ENCODE measurements at regions not wholly inside any gene's neighbourhood (a gene's known extent, or its start where the extent isn't known, plus 50 kb on each side); places are given as distances from the start of the nearest gene placed in this dataset.
"Not testable (repeated sequence)": the region's sequence is repeated elsewhere in the genome, so short reads cannot be mapped to it uniquely, and the experiment has no call there.

DNA sequence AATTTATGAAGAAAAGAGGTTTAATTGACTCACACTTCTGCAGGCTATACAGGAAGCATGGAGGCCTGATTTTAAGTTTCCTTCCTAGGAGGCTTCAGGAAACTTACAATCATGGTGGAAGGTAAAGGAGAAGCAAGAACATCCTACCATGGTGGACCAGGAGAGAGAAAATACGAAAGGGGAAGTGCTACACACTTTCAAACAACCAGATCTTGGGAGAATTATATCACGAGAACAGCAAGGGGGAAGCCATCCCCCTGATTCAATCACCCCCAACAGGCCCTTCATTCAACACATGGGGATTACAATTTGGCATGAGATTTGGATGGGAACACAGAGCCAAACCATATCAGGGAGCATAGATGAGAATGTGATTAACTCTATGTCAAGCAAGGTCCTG lies 121.0 kb downstream of the MTHFS start:
- DNase-seq: no peak

DNA sequence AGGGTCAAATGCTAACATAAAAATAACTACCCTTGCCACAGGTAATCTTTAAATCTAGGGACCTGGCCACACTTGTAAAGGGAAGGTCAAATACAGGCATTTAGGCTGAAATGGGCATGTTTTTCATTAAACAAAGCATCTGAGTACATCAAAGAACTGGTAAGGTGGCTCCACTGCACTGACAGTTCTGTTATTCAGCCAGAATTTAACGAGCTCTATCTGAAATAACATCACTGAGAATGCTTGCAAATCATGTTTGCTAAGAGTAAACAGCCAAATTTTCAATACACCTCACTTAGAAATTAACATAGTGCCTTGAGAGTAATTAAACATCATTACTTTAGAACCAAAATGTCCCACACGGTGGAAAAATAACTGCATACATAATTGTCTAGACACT lies 118.9 kb downstream of the MTHFS start:
- DNase-seq: no peak

DNA sequence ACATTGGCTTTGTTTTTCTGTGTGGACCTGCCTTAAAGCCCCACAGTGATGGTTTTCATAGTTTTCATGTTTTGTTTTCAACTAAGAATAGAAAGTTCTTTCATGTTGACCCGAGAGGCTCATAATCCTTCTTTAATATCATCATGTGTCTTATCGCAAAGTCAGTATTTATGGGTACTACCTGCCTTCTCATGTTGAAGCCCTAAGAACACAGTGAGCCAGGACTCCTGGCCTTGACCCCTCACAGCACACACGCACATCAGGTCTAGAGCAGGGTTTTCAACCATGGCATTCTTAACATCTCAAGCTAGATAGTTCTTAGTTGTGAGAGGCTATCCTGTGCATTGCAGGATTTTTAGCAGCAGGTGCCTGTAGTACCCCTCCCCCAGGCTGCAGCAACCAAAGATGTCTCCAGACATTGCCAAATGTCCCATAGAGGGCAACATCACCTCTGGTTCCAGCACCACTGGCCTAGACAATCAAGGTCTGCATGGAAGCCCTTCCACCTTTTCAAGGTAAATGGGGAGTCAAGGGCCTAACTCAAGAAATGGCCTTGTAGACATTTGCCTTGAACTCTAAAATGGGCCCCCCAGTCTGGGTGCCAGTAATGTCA lies 118.3 kb downstream of the MTHFS start:
- DNase-seq: no peak

DNA sequence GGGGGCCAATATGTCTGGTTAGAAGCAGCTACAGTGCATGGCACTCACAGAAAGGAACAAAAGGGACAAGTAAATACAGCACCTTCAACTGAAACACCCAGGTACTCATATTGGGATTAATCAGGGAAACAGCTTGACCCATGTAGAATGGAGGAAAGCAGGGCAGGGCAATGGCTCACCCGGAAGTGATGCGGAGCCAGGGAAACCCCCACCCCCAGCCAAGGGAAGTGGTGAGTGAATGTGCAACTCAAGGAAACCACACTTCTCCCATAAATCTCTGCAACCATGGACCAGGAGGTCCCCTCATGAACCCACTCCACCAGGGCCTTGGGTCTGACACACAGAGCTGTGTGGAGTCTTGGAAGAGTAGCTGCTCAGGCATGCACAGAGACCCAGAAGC lies 117.1 kb downstream of the MTHFS start:
- peak in 1 of 2 experiments; percentile 9 for DNase-seq

DNA sequence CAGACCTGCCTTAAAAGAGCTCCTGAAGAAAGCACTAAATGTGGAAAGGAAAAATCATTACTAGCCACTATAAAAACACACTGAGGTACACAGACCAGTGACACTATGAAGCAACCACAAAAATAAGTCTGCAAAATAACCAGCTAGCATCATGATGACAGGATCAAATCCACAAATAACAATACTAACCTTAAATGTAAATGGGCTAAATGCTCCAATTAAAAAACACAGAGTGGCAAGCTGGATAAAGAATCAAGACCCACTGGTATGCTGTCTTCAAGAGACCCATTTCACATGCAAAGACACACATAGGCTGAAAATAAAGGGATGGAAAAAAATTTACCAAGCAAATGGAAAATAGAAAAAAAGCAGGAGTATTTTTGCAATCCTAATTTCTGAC lies 114.5 kb downstream of the MTHFS start:
- DNase-seq: not testable (repeated sequence)
